Kidney (tissue), 13 donors: ENCODE measurements at regions not wholly inside any gene's neighbourhood (a gene's known extent, or its start where the extent isn't known, plus 50 kb on each side); places are given as distances from the start of the nearest gene placed in this dataset.

Experiments used
- DNase-seq, 5 donors: peaks; one replicate each; pipeline ENCODE4 v3.0.0-alpha.2; 2013 to 2020
- FAIRE-seq: peaks from 2 replicates; lab custom pipeline; 2012; peaks lifted over from hg19 to GRCh38; lab: Jason Lieb, UNC
- H3K27ac ChIP-seq, 2 donors: one replicate each; pipeline ENCODE4 v1.7.0; 2013; ENCODE audit warnings: low read depth in 2 of 2, low read length in 2 of 2, inconsistent platforms in 1 of 2
- H3K27me3 ChIP-seq: one replicate; pipeline ENCODE4 v1.7.1; 2013; ENCODE audit warnings: low read length, inconsistent platforms; ENCODE audit not compliant: control insufficient read depth, insufficient read depth
- H3K36me3 ChIP-seq, 3 donors: one replicate each; pipeline versions ENCODE4 v1.7.0 to v1.7.1; 2013; ENCODE audit warnings: low read length in 3 of 3, control low read depth in 1 of 3, inconsistent platforms in 1 of 3; ENCODE audit not compliant: insufficient read depth in 3 of 3, control insufficient read depth in 2 of 3
- H3K4me1 ChIP-seq, 3 donors: one replicate each; pipeline versions ENCODE4 v1.7.0 to v1.7.1; 2013; ENCODE audit warnings: low read length in 3 of 3, inconsistent platforms in 1 of 3, low read depth in 1 of 3; ENCODE audit not compliant: control insufficient read depth in 2 of 3, insufficient read depth in 2 of 3
- H3K4me3 ChIP-seq, 3 donors: one replicate each; pipeline versions ENCODE4 v1.7.0 to v1.8.1; 2013; ENCODE audit warnings: low read length in 3 of 3, control low read depth in 1 of 3, inconsistent platforms in 1 of 3
- H3K9ac ChIP-seq, 3 donors: one replicate each; pipeline versions ENCODE4 v1.7.0 to v1.7.1; 2013; ENCODE audit warnings: low read length in 3 of 3, control low read depth in 1 of 3, inconsistent platforms in 1 of 3
- H3K9me3 ChIP-seq, 3 donors: one replicate each; pipeline versions ENCODE4 v1.7.0 to v1.7.1; 2013; ENCODE audit warnings: low read length in 3 of 3, control low read depth in 1 of 3, inconsistent platforms in 1 of 3; ENCODE audit not compliant: control insufficient read depth in 2 of 3, insufficient read depth in 1 of 3
- CTCF ChIP-seq: IDR thresholded peaks from 3 replicates; pipeline ENCODE4 v1.5.1; 2012; ENCODE audit warnings: mild to moderate bottlenecking, moderate library complexity, borderline replicate concordance; ENCODE audit not compliant: insufficient read depth; ENCODE audit errors: extremely low read depth
- intact Hi-C: fragments of 100-400 bp; cut with DNase I; formaldehyde crosslinking; loops from one replicate; pipeline ENCODE4 v1.11.1; 2022
- donor health status: control.
- donor health status: control.
- donor health status: control.
- donor health status: control.
- donor health status: control.
- donor health status: DM: yes; HTN: yes; CAD: no.
- donor health status: Normal renal cell carcinoma (clear cell type).

DNA sequence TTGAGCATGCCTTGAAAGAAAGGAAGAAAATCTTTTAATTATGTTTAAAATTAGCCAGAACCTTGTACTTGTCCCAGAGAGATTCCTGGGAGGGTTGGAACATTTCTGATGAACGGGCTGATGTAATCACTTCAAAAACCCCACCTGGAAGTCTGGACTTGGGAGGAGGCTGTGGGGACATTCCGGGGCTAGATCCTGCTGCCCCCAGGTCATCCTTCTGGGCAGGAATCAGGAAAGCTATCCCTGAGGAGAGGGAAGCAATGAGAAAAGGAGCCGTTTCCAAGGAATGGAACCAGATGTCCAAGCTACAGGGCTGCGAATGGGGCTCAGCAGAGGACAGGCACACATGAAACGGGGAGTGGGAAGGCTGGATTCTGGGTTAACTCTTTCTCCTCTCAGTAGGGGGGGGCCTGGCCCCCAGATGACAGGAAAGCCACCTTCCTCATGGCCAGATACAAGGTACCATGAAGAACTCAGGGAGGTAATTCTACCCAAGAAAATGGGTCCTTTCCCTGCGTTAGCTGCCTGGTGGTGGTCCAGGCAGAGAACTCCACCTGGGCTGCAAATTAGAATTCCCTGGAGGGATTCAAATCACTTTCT lies 280.1 kb downstream of the TCF7L2 start:
- TF ChIP-seq CTCF = no peak
- Histone ChIP-seq H3K9me3 (no peaks in the 10 kb centered on the region), H3K27ac (no peak overlapping the region), H3K4me3 (no peak overlapping the region), H3K9ac (no peak overlapping the region), H3K36me3 (no peaks in the 10 kb centered on the region), H3K27me3 (no peaks in the 10 kb centered on the region), H3K4me1 (no peaks in the 10 kb centered on the region)
- DNase-seq = no peak
- FAIRE-seq = no peak
- intact Hi-C loops = no loop called here

- FAIRE-seq (no peak), DNase-seq (no peak)
- H3K9ac ChIP-seq = no peak overlapping the region
- H3K36me3 ChIP-seq = no peaks in the 10 kb centered on the region
- no peak overlapping the region for H3K27ac ChIP-seq
- TF ChIP-seq CTCF = no peak
- no peaks in the 10 kb centered on the region for H3K27me3 ChIP-seq
- H3K9me3 ChIP-seq = no peaks in the 10 kb centered on the region
- intact Hi-C loops = no loop called here
- no peaks in the 10 kb centered on the region for H3K4me1 ChIP-seq
- no peak overlapping the region for H3K4me3 ChIP-seq
Observed at GRCh38 chr10:113232928-113233511, 283.0 kb downstream of the TCF7L2 start.

- H3K4me3 ChIP-seq = no peak overlapping the region
- no peaks in the 10 kb centered on the region for H3K4me1 ChIP-seq
- intact Hi-C loops = no loop called here
- DNase-seq = no peak
- H3K27me3 ChIP-seq = no peaks in the 10 kb centered on the region
- H3K9me3 ChIP-seq = no peaks in the 10 kb centered on the region
- TF ChIP-seq CTCF = no peak
- H3K9ac ChIP-seq = no peak overlapping the region
- H3K27ac ChIP-seq = no peak overlapping the region
- FAIRE-seq = no peak
- H3K36me3 ChIP-seq = no peaks in the 10 kb centered on the region
Observed at GRCh38 chr10:113234481-113234880, 284.4 kb downstream of the TCF7L2 start.
